H1 (cell line): ENCODE measurements at regions not wholly inside any gene's neighbourhood (a gene's known extent, or its start where the extent isn't known, plus 50 kb on each side); places are given as distances from the start of the nearest gene placed in this dataset.
"Not testable (repeated sequence)": the region's sequence is repeated elsewhere in the genome, so short reads cannot be mapped to it uniquely, and the experiment has no call there.

ENCODE experiments used
- CTCF ChIA-PET: fragments of 300-600 bp; sonication (Branson Sonifier 250); formaldehyde crosslinking; loops from one replicate; lab custom pipeline; 2021; ENCODE audit not compliant: partially characterized antibody; lab: Charles Lee
- POLR2A ChIA-PET: fragments of 300-600 bp; sonication (Branson Sonifier 250); formaldehyde crosslinking; loops from one replicate; lab custom pipeline; 2021; ENCODE audit warnings: inconsistent platforms; ENCODE audit not compliant: partially characterized antibody; lab: Charles Lee
- DNase-seq, 2 experiments: peaks; one replicate each; pipeline versions ENCODE4 v3.0.0 to v3.0.0-alpha.2; 2010 to 2022; ENCODE audit warnings: low spot score in 2 of 2, low read depth in 1 of 2, mixed read lengths in 1 of 2
- FAIRE-seq: peaks from 2 replicates; lab custom pipeline; 2011; peaks lifted over from hg19 to GRCh38; lab: Jason Lieb, UNC
- H2AFZ ChIP-seq: 2 replicates; pipeline ENCODE4 v1.8.1; 2012; ENCODE audit warnings: low read length, inconsistent platforms
- H2AK5ac ChIP-seq: 2 replicates; pipeline ENCODE4 v1.6.1; 2013; ENCODE audit warnings: low read depth, low read length
- H2BK120ac ChIP-seq: replicated peaks from 2 replicates; pipeline ENCODE3; 2013; ENCODE audit warnings: low read depth, low read length, inconsistent platforms
- H2BK12ac ChIP-seq: 2 replicates; pipeline ENCODE4 v1.6.1; 2013; ENCODE audit warnings: low read depth, low read length
- H2BK15ac ChIP-seq: 2 replicates; pipeline ENCODE4 v1.6.1; 2013; ENCODE audit warnings: low read length
- H2BK20ac ChIP-seq: 2 replicates; pipeline ENCODE4 v1.6.1; 2013; ENCODE audit warnings: low read length
- H2BK5ac ChIP-seq: 2 replicates; pipeline ENCODE4 v1.6.1; 2013; ENCODE audit warnings: low read depth, low read length
- H3K14ac ChIP-seq: 2 replicates; pipeline ENCODE4 v1.6.1; 2013; ENCODE audit warnings: inconsistent platforms; ENCODE audit not compliant: insufficient read length
- H3K18ac ChIP-seq: 2 replicates; pipeline ENCODE4 v1.6.1; 2013; ENCODE audit warnings: low read length; ENCODE audit errors: extremely low read depth
- H3K23ac ChIP-seq: 2 replicates; pipeline ENCODE4 v1.6.1; 2013; ENCODE audit warnings: inconsistent platforms; ENCODE audit not compliant: insufficient read length
- H3K23me2 ChIP-seq: 2 replicates; pipeline ENCODE4 v1.6.1; 2013; ENCODE audit warnings: low read depth, low read length
- H3K27ac ChIP-seq: 2 replicates; pipeline ENCODE4 v1.6.1; 2011; ENCODE audit warnings: low read depth, low read length, inconsistent platforms
- H3K27me3 ChIP-seq, 4 experiments: replicated peaks in 1 of 4; 1 replicate in 1 of 4; 2 replicates in 3 of 4; pipeline versions ENCODE4 v1.6.1 to v1.8.1; 2011 to 2013; ENCODE audit warnings: low read length in 3 of 4, mild to moderate bottlenecking in 3 of 4, inconsistent platforms in 2 of 4, mixed read lengths in 2 of 4, moderate library complexity in 1 of 4; ENCODE audit not compliant: control insufficient read depth in 3 of 4, insufficient read depth in 3 of 4; ENCODE audit errors: extremely low read depth in 1 of 4
- H3K36me3 ChIP-seq, 4 experiments: 2 replicates each; pipeline versions ENCODE4 v1.6.1 to v1.8.1; 2011 to 2013; ENCODE audit warnings: mild to moderate bottlenecking in 4 of 4, low read length in 3 of 4, moderate library complexity in 2 of 4, control low read depth in 1 of 4, inconsistent platforms in 1 of 4; ENCODE audit not compliant: insufficient read depth in 4 of 4, control insufficient read depth in 2 of 4
- H3K4ac ChIP-seq: replicated peaks from 2 replicates; pipeline ENCODE3; 2013; ENCODE audit warnings: low read length, low read depth, mixed read lengths, inconsistent platforms; ENCODE audit not compliant: insufficient read length
- H3K4me1 ChIP-seq, 4 experiments: replicated peaks in 1 of 4; 1 replicate in 1 of 4; 2 replicates in 3 of 4; pipeline versions ENCODE4 v1.6.1 to v1.8.1; 2011 to 2013; ENCODE audit warnings: low read length in 3 of 4, inconsistent platforms in 2 of 4, mixed read lengths in 1 of 4; ENCODE audit not compliant: insufficient read depth in 4 of 4, control insufficient read depth in 3 of 4
- H3K4me2 ChIP-seq, 2 experiments: 2 replicates each; pipeline versions ENCODE4 v1.6.1 to v1.8.1; 2011 to 2013; ENCODE audit warnings: low read depth in 2 of 2, low read length in 2 of 2, control low read depth in 1 of 2, inconsistent platforms in 1 of 2, mild to moderate bottlenecking in 1 of 2; ENCODE audit not compliant: insufficient read depth in 1 of 2
- H3K4me3 ChIP-seq, 4 experiments: fragments of 200-600, 300-600 bp in 1 of 4; sonication (generic), shearing (Covaris generic), sonication (Bioruptor Twin) in 1 of 4; 2 replicates each; pipeline versions ENCODE4 v1.5.1 to v1.8.1; 2011 to 2016; ENCODE audit warnings: low read length in 4 of 4, low read depth in 3 of 4, control low read depth in 2 of 4, inconsistent platforms in 2 of 4, mild to moderate bottlenecking in 2 of 4, mixed read lengths in 1 of 4, moderate library complexity in 1 of 4; ENCODE audit not compliant: insufficient read depth in 2 of 4; ENCODE audit errors: extremely low read depth in 1 of 4
- H3K56ac ChIP-seq: replicated peaks from 2 replicates; pipeline ENCODE3; 2013; ENCODE audit warnings: low read depth, mild to moderate bottlenecking, mixed read lengths, low read length, inconsistent platforms; ENCODE audit not compliant: insufficient read length
- H3K79me1 ChIP-seq: 2 replicates; pipeline ENCODE4 v1.6.1; 2013; ENCODE audit warnings: low read depth, low read length, control low read depth
- H3K79me2 ChIP-seq, 2 experiments: 2 replicates each; pipeline versions ENCODE4 v1.6.1 to v1.8.1; 2012 to 2013; ENCODE audit warnings: low read length in 2 of 2, mild to moderate bottlenecking in 2 of 2, inconsistent platforms in 1 of 2; ENCODE audit not compliant: insufficient read depth in 2 of 2, control insufficient read depth in 1 of 2
- H3K9ac ChIP-seq, 4 experiments: replicated peaks in 1 of 4; 1 replicate in 1 of 4; 2 replicates in 3 of 4; pipeline versions ENCODE4 v1.6.1 to v1.8.1; 2011 to 2013; ENCODE audit warnings: low read depth in 3 of 4, low read length in 3 of 4, control low read depth in 2 of 4, mild to moderate bottlenecking in 2 of 4, moderate library complexity in 2 of 4, inconsistent platforms in 1 of 4; ENCODE audit errors: extremely low read depth in 1 of 4
- H3K9me3 ChIP-seq, 2 experiments: 2 replicates each; pipeline versions ENCODE4 v1.6.1 to v1.8.1; 2012 to 2013; ENCODE audit warnings: mild to moderate bottlenecking in 2 of 2, moderate library complexity in 2 of 2, control low read depth in 1 of 2, inconsistent platforms in 1 of 2, low read depth in 1 of 2, low read length in 1 of 2, mixed read lengths in 1 of 2; ENCODE audit not compliant: insufficient read depth in 2 of 2
- H4K20me1 ChIP-seq, 2 experiments: replicated peaks in 1 of 2; 2 replicates each; pipeline versions ENCODE3 to v1.8.1; 2011 to 2013; ENCODE audit warnings: inconsistent platforms in 2 of 2, low read length in 2 of 2, mild to moderate bottlenecking in 1 of 2; ENCODE audit not compliant: insufficient read depth in 2 of 2, control insufficient read depth in 1 of 2
- H4K5ac ChIP-seq: 2 replicates; pipeline ENCODE4 v1.6.1; 2013; ENCODE audit warnings: low read length, low read depth, mixed read lengths, inconsistent platforms; ENCODE audit not compliant: insufficient read length
- H4K8ac ChIP-seq: 2 replicates; pipeline ENCODE4 v1.8.0; 2013; ENCODE audit warnings: mild to moderate bottlenecking, moderate library complexity, low read length, inconsistent platforms; ENCODE audit not compliant: insufficient read depth; ENCODE audit errors: extremely low read depth
- H4K91ac ChIP-seq: replicated peaks from 2 replicates; pipeline ENCODE3; 2013; ENCODE audit warnings: low read length, mixed read lengths, inconsistent platforms; ENCODE audit not compliant: insufficient read length
- WGBS, 2 experiments: shearing (Covaris generic) in 1 of 2; methylation state at CpG; one replicate each; pipeline versions ENCODE4 v1.1.6 to v1.1.7; 2013 to 2015; ENCODE audit warnings: low lambda C conversion rate in 2 of 2, mixed read lengths in 2 of 2, inconsistent platforms in 1 of 2, low coverage in 1 of 2, missing lambda C conversion rate in 1 of 2; ENCODE audit not compliant: insufficient replicate concordance in 2 of 2, insufficient coverage in 1 of 2, insufficient read length in 1 of 2; ENCODE audit errors: extremely low coverage in 1 of 2, missing lambda C conversion rate in 1 of 2; 5-methylcytosine and 5-hydroxymethylcytosine counted together

DNA sequence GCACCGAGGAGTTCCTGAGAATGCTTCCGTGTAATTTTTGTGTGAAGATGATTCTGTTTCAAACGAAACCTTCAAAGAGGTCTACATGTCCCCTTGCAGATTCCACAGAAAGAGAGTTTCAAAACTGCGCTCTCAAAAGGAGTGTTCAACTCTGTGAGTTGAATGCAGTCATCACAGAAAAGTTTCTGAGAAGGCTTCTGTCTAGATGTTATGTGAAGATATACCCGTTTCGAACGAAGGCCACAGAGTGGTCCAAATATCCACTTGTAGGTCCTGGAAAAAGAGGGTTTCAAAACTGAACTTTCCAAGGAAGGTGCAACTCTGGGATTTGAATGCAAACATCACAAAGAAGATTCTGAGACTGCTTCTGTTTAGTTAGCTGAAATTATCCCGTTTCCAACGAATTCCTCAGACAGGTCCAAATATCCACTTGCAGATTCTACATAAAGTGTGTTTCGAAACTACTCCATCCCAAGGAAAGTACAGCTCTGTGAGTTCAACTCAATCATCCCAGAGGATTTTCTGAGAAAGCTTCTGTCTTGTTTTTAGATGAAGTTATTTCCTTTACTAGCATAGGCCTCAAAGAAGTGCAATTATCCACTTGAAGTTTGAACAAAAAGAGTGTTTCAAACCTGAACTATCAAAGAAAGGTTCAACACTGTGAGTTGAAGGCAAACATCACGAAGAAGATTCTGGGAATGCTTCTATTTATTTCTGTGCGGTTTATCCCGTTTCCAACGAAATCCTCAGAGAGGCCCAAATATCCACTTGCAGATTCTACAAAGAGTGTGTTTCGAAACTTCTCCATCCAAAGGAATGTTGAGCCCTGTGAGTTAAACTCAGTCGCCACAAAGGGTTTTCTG lies 409.8 kb upstream of the WSB1 start:
- CTCF ChIA-PET, POLR2A ChIA-PET: not testable (repeated sequence)

DNA sequence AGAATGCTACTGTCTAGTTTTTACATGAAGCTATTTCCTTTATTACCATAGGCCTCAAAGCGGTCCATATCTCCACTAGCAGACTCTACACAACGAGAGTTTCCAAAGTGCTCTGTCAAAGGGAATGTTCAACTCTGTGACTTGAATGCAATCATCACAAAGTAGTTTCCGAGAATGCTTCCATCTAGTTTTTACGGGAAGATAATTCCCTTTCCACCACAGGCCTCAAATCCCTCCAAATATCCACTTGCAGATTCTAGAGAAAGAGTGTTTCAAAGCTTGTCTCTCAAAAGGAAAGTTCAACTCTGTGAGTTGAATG lies 409.2 kb upstream of the WSB1 start:
- H2BK5ac ChIP-seq, H3K14ac ChIP-seq, H2AFZ ChIP-seq, DNase-seq, H2BK15ac ChIP-seq, H4K20me1 ChIP-seq, H3K4me2 ChIP-seq, H2AK5ac ChIP-seq, H4K5ac ChIP-seq, FAIRE-seq, H3K9me3 ChIP-seq, H3K79me1 ChIP-seq, H2BK120ac ChIP-seq, H3K36me3 ChIP-seq, H2BK20ac ChIP-seq, H3K18ac ChIP-seq, H3K27me3 ChIP-seq, H3K4ac ChIP-seq, H3K4me1 ChIP-seq, H3K79me2 ChIP-seq, H3K4me3 ChIP-seq, H3K23ac ChIP-seq, H3K27ac ChIP-seq, H4K8ac ChIP-seq, H4K91ac ChIP-seq, CTCF ChIA-PET, H3K23me2 ChIP-seq, H2BK12ac ChIP-seq, H3K56ac ChIP-seq, POLR2A ChIA-PET, H3K9ac ChIP-seq: not testable (repeated sequence)
- WGBS, 2 experiments, result 50% methylated on average over 2 of the region's 4 CpGs; no CpG with 5 or more reads in 1 of the 2 experiments

More for the DNA sequence above, 409.8 kb upstream of the WSB1 start:
- not testable (repeated sequence) for H2BK12ac ChIP-seq, H4K5ac ChIP-seq, H2BK20ac ChIP-seq, H2AFZ ChIP-seq, H3K9ac ChIP-seq, H3K14ac ChIP-seq, H3K27ac ChIP-seq, H3K4ac ChIP-seq, H3K4me1 ChIP-seq, H3K79me1 ChIP-seq, H3K23ac ChIP-seq, H3K36me3 ChIP-seq, DNase-seq, H3K27me3 ChIP-seq, H3K23me2 ChIP-seq, H2BK5ac ChIP-seq, H3K4me3 ChIP-seq, H4K91ac ChIP-seq, H3K56ac ChIP-seq, H3K4me2 ChIP-seq, H3K79me2 ChIP-seq, H3K18ac ChIP-seq, H4K20me1 ChIP-seq, H2AK5ac ChIP-seq, FAIRE-seq, H2BK120ac ChIP-seq, H2BK15ac ChIP-seq, H4K8ac ChIP-seq
- peaks cover 10% of the 10 kb centered on the region in 2 experiments; a peak in 3 of 4 replicates for H3K9me3 ChIP-seq
- WGBS, 2 experiments, result no CpG with 5 or more reads among the region's 16 CpGs
